K562 (cell line): ENCODE measurements at regions not wholly inside any gene's neighbourhood (a gene's known extent, or its start where the extent isn't known, plus 50 kb on each side); places are given as distances from the start of the nearest gene placed in this dataset.

ENCODE experiments used
- PRPF4 ChIP-seq: fragments of 200-400 bp; formaldehyde crosslinking; IDR thresholded peaks from one replicate; pipeline ENCODE4 v1.6.1; 2017; ENCODE audit warnings: low read length, low read depth, mild to moderate bottlenecking; ENCODE audit not compliant: insufficient read depth, poor library complexity, severe bottlenecking
- YY1 ChIP-seq, 3 experiments: IDR thresholded peaks; 2 replicates each; pipeline ENCODE4 v1.6.1; 2011; ENCODE audit warnings: low read length in 2 of 3, mild to moderate bottlenecking in 2 of 3, moderate library complexity in 2 of 3, borderline replicate concordance in 1 of 3, control low read depth in 1 of 3, low read depth in 1 of 3; ENCODE audit not compliant: insufficient read depth in 3 of 3, insufficient replicate concordance in 2 of 3, control insufficient read depth in 1 of 3, insufficient read length in 1 of 3; ENCODE audit errors: extremely low read depth in 1 of 3
- TF ChIP-seq, protein P1 (sequence below): fragments of 450-650 bp; IDR thresholded peaks from 2 replicates; pipeline ENCODE4 v1.6.1; 2017; ENCODE audit warnings: mild to moderate bottlenecking, moderate library complexity

DNA sequence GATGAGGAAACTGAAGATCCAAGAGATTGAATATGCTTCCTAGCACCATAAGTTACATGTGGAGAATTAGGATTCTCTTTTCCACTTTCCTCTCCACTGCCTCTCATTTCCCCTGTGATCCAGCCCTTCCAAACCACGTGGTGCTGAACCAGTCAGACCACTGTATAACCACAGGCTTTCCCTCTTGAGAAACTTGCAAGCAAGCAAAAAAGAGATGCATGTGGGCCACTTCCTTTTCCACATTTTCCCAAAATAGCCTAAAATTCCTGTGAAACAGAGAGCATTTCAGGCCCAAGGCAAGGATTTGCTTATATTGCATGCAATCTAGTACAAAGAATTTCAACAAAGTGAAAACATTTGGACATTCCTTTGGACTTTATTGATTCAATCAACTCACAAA lies 59.3 kb upstream of the KSR1 start:
- TF ChIP-seq PRPF4 (no peak), YY1 (IDR thresholded peaks at IDR 0.05; ENCODE audit: borderline replicate concordance in 1 of 3, control insufficient read depth in 1 of 3, extremely low read depth in 1 of 3, insufficient read depth in 3 of 3, insufficient read length in 1 of 3, insufficient replicate concordance in 2 of 3, low read depth in 1 of 3, low read length in 2 of 3) (no peak)
- TF ChIP-seq, protein P1, sequence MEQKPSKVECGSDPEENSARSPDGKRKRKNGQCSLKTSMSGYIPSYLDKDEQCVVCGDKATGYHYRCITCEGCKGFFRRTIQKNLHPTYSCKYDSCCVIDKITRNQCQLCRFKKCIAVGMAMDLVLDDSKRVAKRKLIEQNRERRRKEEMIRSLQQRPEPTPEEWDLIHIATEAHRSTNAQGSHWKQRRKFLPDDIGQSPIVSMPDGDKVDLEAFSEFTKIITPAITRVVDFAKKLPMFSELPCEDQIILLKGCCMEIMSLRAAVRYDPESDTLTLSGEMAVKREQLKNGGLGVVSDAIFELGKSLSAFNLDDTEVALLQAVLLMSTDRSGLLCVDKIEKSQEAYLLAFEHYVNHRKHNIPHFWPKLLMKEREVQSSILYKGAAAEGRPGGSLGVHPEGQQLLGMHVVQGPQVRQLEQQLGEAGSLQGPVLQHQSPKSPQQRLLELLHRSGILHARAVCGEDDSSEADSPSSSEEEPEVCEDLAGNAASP, result no peak
